ENCODE measurements at regions not wholly inside any gene's neighbourhood (a gene's known extent, or its start where the extent isn't known, plus 50 kb on each side); places are given as distances from the start of the nearest gene placed in this dataset.
"Not testable (repeated sequence)": the region's sequence is repeated elsewhere in the genome, so short reads cannot be mapped to it uniquely, and the experiment has no call there.

DNA sequence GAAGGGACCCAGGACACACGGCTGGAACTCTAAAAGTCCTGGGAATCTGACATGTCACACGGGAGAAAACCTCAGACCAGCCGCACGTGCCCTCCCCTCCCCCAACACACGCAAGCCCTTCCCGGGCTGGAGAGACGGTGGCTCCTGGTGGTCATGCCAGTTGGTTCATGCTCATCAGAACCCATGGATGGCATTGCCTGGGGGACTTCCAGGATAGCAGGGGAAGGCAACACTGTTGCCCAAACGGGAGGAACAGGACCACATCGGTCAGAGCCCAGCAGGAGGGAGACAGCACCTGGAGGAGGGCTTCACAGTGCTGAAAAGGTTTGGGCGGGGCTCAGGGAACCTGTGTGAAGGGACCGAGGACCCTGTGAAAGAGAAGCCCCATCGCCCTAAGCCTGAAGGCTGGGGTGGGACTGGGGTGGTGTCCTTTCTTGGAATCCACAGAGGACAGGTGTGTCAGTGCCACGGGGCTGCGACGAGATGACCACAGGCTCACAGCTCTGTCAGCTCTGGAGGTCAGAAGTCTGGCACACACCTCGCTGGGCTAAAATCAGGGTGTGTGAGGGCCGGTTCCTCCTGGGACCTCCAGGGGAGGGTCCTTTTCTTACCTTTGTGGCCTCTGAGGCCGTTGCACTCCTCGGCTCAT lies 151.7 kb upstream of the ZNF469 start:
- TF ChIP-seq TCF4 (CRISPR knock-in tag; IDR thresholded peaks at IDR 0.05; ENCODE audit: borderline replicate concordance); GLIS3 (CRISPR knock-in tag; IDR thresholded peaks at IDR 0.05); ZFP3 (CRISPR knock-in tag; IDR thresholded peaks at IDR 0.05); ZNF565 (CRISPR knock-in tag; conservative IDR thresholded peaks at IDR 0.05; ENCODE audit: low read depth); SNAI2 (CRISPR knock-in tag; IDR thresholded peaks at IDR 0.05); ESRRG (CRISPR knock-in tag; IDR thresholded peaks at IDR 0.05): not testable (repeated sequence)
- TF ChIP-seq, protein P1, sequence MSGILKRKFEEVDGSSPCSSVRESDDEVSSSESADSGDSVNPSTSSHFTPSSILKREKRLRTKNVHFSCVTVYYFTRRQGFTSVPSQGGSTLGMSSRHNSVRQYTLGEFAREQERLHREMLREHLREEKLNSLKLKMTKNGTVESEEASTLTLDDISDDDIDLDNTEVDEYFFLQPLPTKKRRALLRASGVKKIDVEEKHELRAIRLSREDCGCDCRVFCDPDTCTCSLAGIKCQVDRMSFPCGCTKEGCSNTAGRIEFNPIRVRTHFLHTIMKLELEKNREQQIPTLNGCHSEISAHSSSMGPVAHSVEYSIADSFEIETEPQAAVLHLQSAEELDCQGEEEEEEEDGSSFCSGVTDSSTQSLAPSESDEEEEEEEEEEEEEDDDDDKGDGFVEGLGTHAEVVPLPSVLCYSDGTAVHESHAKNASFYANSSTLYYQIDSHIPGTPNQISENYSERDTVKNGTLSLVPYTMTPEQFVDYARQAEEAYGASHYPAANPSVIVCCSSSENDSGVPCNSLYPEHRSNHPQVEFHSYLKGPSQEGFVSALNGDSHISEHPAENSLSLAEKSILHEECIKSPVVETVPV (CRISPR knock-in tag; IDR thresholded peaks at IDR 0.05): not testable (repeated sequence)
- TF ChIP-seq, protein P2, sequence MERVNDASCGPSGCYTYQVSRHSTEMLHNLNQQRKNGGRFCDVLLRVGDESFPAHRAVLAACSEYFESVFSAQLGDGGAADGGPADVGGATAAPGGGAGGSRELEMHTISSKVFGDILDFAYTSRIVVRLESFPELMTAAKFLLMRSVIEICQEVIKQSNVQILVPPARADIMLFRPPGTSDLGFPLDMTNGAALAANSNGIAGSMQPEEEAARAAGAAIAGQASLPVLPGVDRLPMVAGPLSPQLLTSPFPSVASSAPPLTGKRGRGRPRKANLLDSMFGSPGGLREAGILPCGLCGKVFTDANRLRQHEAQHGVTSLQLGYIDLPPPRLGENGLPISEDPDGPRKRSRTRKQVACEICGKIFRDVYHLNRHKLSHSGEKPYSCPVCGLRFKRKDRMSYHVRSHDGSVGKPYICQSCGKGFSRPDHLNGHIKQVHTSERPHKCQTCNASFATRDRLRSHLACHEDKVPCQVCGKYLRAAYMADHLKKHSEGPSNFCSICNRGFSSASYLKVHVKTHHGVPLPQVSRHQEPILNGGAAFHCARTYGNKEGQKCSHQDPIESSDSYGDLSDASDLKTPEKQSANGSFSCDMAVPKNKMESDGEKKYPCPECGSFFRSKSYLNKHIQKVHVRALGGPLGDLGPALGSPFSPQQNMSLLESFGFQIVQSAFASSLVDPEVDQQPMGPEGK (CRISPR knock-in tag; IDR thresholded peaks at IDR 0.05; ENCODE audit: borderline replicate concordance): not testable (repeated sequence)
- TF ChIP-seq, protein P3, sequence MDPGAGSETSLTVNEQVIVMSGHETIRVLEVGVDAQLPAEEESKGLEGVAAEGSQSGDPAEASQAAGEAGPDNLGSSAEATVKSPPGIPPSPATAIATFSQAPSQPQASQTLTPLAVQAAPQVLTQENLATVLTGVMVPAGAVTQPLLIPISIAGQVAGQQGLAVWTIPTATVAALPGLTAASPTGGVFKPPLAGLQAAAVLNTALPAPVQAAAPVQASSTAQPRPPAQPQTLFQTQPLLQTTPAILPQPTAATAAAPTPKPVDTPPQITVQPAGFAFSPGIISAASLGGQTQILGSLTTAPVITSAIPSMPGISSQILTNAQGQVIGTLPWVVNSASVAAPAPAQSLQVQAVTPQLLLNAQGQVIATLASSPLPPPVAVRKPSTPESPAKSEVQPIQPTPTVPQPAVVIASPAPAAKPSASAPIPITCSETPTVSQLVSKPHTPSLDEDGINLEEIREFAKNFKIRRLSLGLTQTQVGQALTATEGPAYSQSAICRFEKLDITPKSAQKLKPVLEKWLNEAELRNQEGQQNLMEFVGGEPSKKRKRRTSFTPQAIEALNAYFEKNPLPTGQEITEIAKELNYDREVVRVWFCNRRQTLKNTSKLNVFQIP (CRISPR knock-in tag; IDR thresholded peaks at IDR 0.05; ENCODE audit: borderline replicate concordance, low read depth): not testable (repeated sequence)
